ENCODE measurements at regions not wholly inside any gene's neighbourhood (a gene's known extent, or its start where the extent isn't known, plus 50 kb on each side); places are given as distances from the start of the nearest gene placed in this dataset.

GRCh38 chr20:56986931-56987720, 279.3 kb downstream of the BMP7 start:
- peaks cover 0 to 7% of the 10 kb centered on the region in 2 experiments; a peak in 3 of 4 replicates for H3K4me1 Mint-ChIP-seq
- H4K8ac ChIP-seq (replicated peaks; ENCODE audit: insufficient read length, low read depth, low read length): no peak overlapping the region
- H3K23ac ChIP-seq (ENCODE audit: insufficient read length, low read depth, low read length): no peak overlapping the region
- H4K20me1 ChIP-seq (ENCODE audit: control insufficient read depth, insufficient read depth, insufficient read length): no peaks in the 10 kb centered on the region
- no peak for TF ChIP-seq CTCF (conservative IDR thresholded peaks at IDR 0.05)
- no peak overlapping the region for H2BK5ac ChIP-seq (ENCODE audit: insufficient read length, low read length)
- H4K91ac ChIP-seq (ENCODE audit: insufficient read length, low read depth, low read length): no peak overlapping the region
- no peak overlapping the region for H4K5ac ChIP-seq (ENCODE audit: insufficient read length, low read depth, low read length)
- no CpG with 5 or more reads among the region's 12 CpGs for WGBS (ENCODE audit: extremely low coverage, insufficient read length, low lambda C conversion rate)
- H2AK5ac ChIP-seq (ENCODE audit: insufficient read length, low read length): no peak overlapping the region
- no peaks in the 10 kb centered on the region for H3K23me2 ChIP-seq (ENCODE audit: insufficient read length, low read depth, low read length, poor library complexity, severe bottlenecking)
- H3K56ac ChIP-seq (ENCODE audit: insufficient read length, low read depth, low read length): no peak overlapping the region
- no peak overlapping the region for H3K14ac ChIP-seq (ENCODE audit: insufficient read depth, low read length)
- H3K36me3 Mint-ChIP-seq (ENCODE audit: insufficient read depth in 1 of 3, low read depth in 3 of 3): peaks cover 0 to 4% (median 0%) of the 10 kb centered on the region in 3 experiments; a peak in 1 of 7 replicates
- H3K27ac ChIP-seq (ENCODE audit: insufficient read length, low read depth, low read length): no peak overlapping the region
- H2BK15ac ChIP-seq (ENCODE audit: low read depth, low read length): no peak overlapping the region
- H2BK12ac ChIP-seq (ENCODE audit: insufficient read length, low read depth, low read length): no peak overlapping the region
- H3K4me3 Mint-ChIP-seq: no peak overlapping the region
- peaks cover 8 to 17% of the 10 kb centered on the region in 2 experiments for H3K9me3 Mint-ChIP-seq
- no peaks in the 10 kb centered on the region for H3K9me3 ChIP-seq (ENCODE audit: control insufficient read depth, low read depth, low read length)
- no peaks in the 10 kb centered on the region for H3K79me2 ChIP-seq (ENCODE audit: insufficient read depth, low read length)
- H3T11ph ChIP-seq (ENCODE audit: low read length): no peak overlapping the region
- no peak overlapping the region for H3K4ac ChIP-seq (ENCODE audit: low read depth, low read length)
- H3K27me3 Mint-ChIP-seq (ENCODE audit: low read depth): peaks cover 21% of the 10 kb centered on the region
- H3K9ac ChIP-seq (ENCODE audit: extremely low read depth, insufficient read length, low read length): no peak overlapping the region
- no peak overlapping the region for H2BK120ac ChIP-seq (ENCODE audit: low read depth, low read length, poor library complexity, severe bottlenecking)
- H3K18ac ChIP-seq (ENCODE audit: insufficient read length, low read depth, low read length): no peak overlapping the region
- H3K79me1 ChIP-seq (ENCODE audit: insufficient read depth, low read depth, low read length, poor library complexity, severe bottlenecking): no peaks in the 10 kb centered on the region
- no peaks in the 10 kb centered on the region for H3K4me1 ChIP-seq (ENCODE audit: insufficient read depth, low read length)
- no peak overlapping the region for H3K4me2 ChIP-seq (ENCODE audit: insufficient read depth, insufficient read length, low read length)
- no peak for DNase-seq
- H2BK20ac ChIP-seq (ENCODE audit: low read depth, low read length, poor library complexity, severe bottlenecking): no peak overlapping the region
- no peak overlapping the region for H3K27ac Mint-ChIP-seq
- no peak overlapping the region for H2AFZ ChIP-seq (ENCODE audit: low read length)
- H3K27me3 ChIP-seq (ENCODE audit: insufficient read depth, low read length): no peaks in the 10 kb centered on the region
